ENCODE measurements at regions not wholly inside any gene's neighbourhood (a gene's known extent, or its start where the extent isn't known, plus 50 kb on each side); places are given as distances from the start of the nearest gene placed in this dataset.

GRCh38 chr3:80244390-80244789 lies 476.6 kb upstream of the ROBO1 start:
- no peak for TF ChIP-seq CTCF (IDR thresholded peaks at IDR 0.05; ENCODE audit: low read depth, low read length)
- H3K4me1 ChIP-seq, result no peaks in the 10 kb centered on the region
- no peaks in the 10 kb centered on the region; the same call in 1 of the 2 replicates for H3K9me3 ChIP-seq
- H3K36me3 ChIP-seq, result no peaks in the 10 kb centered on the region
- H3K4me3 ChIP-seq (ENCODE audit: low read depth, low read length), result no peak overlapping the region
- H3K27me3 ChIP-seq, result no peaks in the 10 kb centered on the region
- DNase-seq, result no peak

GRCh38 chr3:80241791-80242190 lies 474.0 kb upstream of the ROBO1 start:
- Histone ChIP-seq H3K9me3 (no peaks in the 10 kb centered on the region), H3K27me3 (no peaks in the 10 kb centered on the region), H3K4me1 (no peaks in the 10 kb centered on the region), H3K36me3 (no peaks in the 10 kb centered on the region), H3K4me3 (ENCODE audit: low read depth, low read length) (no peak overlapping the region)
- DNase-seq, result no peak
- TF ChIP-seq CTCF (IDR thresholded peaks at IDR 0.05; ENCODE audit: low read depth, low read length), result no peak

- H3K36me3 ChIP-seq, result no peaks in the 10 kb centered on the region
- no peak overlapping the region for H3K4me3 ChIP-seq (ENCODE audit: low read depth, low read length)
- no peak for DNase-seq
- H3K9me3 ChIP-seq, result no peaks in the 10 kb centered on the region
- TF ChIP-seq CTCF (IDR thresholded peaks at IDR 0.05; ENCODE audit: low read depth, low read length), result no peak
- H3K27me3 ChIP-seq, result no peaks in the 10 kb centered on the region
- H3K4me1 ChIP-seq, result no peaks in the 10 kb centered on the region
Measured at GRCh38 chr3:80239301-80239700, 471.5 kb upstream of the ROBO1 start.

- H3K4me3 ChIP-seq (ENCODE audit: low read depth, low read length), result no peak overlapping the region
- no peak for DNase-seq
- TF ChIP-seq CTCF (IDR thresholded peaks at IDR 0.05; ENCODE audit: low read depth, low read length), result no peak
Measured at GRCh38 chr3:80238606-80239005, 470.8 kb upstream of the ROBO1 start.

GRCh38 chr3:80238152-80238551 lies 470.4 kb upstream of the ROBO1 start:
- Histone ChIP-seq H3K36me3 (no peaks in the 10 kb centered on the region), H3K4me1 (no peaks in the 10 kb centered on the region), H3K4me3 (ENCODE audit: low read depth, low read length) (no peak overlapping the region), H3K27me3 (no peaks in the 10 kb centered on the region), H3K9me3 (no peaks in the 10 kb centered on the region)
- TF ChIP-seq CTCF (IDR thresholded peaks at IDR 0.05; ENCODE audit: low read depth, low read length), result no peak
- no peak for DNase-seq

More at GRCh38 chr3:80238606-80239005, 470.8 kb upstream of the ROBO1 start:
- no peaks in the 10 kb centered on the region for H3K4me1 ChIP-seq
- H3K36me3 ChIP-seq, result no peaks in the 10 kb centered on the region
- no peaks in the 10 kb centered on the region for H3K9me3 ChIP-seq
- no peaks in the 10 kb centered on the region for H3K27me3 ChIP-seq

GRCh38 chr3:80234706-80235105 lies 466.9 kb upstream of the ROBO1 start:
- H3K4me3 ChIP-seq (ENCODE audit: low read depth, low read length), result no peak overlapping the region
- no peaks in the 10 kb centered on the region for H3K36me3 ChIP-seq
- H3K27me3 ChIP-seq, result no peaks in the 10 kb centered on the region
- no peaks in the 10 kb centered on the region; the same call in 1 of the 2 replicates for H3K4me1 ChIP-seq
- H3K9me3 ChIP-seq, result no peaks in the 10 kb centered on the region
- DNase-seq, result no peak
- no peak for TF ChIP-seq CTCF (IDR thresholded peaks at IDR 0.05; ENCODE audit: low read depth, low read length)

Data from BE2C (cell line).